Omental fat pad (tissue), 3 donors: ENCODE measurements at regions not wholly inside any gene's neighbourhood (a gene's known extent, or its start where the extent isn't known, plus 50 kb on each side); places are given as distances from the start of the nearest gene placed in this dataset.
A peak's percentile ranks its signal among the peaks of the same experiment; 100 is the strongest.

ENCODE experiments used
- ATAC-seq: fragments of 150-250 bp; one replicate; pipeline ENCODE4 v1.9.1; 2016; ENCODE audit warnings: mild to moderate bottlenecking, moderate library complexity; ENCODE audit not compliant: low FRiP score
- DNase-seq: peaks from one replicate; pipeline ENCODE4 v3.0.0-alpha.2; 2019; ENCODE audit warnings: low spot score
- CTCF ChIP-seq, 3 donors: fragments of 450-650 bp; IDR thresholded peaks; one replicate each; pipeline ENCODE4 v1.5.1; 2016 to 2017; ENCODE audit warnings: antibody characterized with exemption in 3 of 3, mild to moderate bottlenecking in 3 of 3, moderate library complexity in 2 of 3

DNA sequence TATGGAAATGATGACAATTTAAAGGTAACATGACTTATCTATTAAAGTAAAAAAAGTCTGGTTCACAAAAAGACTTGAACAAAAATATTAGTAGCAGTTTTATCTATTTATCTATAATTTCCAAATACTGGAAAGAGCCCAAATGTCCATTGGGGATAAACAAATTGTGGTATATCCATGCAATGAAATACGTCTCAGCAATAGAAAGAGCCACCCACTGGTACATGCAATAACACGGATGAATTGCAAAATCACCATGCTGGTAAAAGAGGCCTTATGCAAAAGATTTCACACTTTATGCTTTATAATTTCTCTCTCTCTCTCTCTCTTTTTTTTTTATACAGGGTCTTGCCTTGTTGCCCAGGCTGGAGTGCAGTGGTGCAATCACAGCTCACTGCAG is 91.4 kb upstream of the ASAP2 start:
- ATAC-seq (no peak), DNase-seq (no peak)
- TF ChIP-seq CTCF (IDR thresholded peaks at IDR 0.05): no peak

GRCh38 chr2:9114458-9114857 is 92.2 kb upstream of the ASAP2 start:
- ATAC-seq (no peak), DNase-seq (no peak)
- TF ChIP-seq CTCF (IDR thresholded peaks at IDR 0.05): no peak

DNA sequence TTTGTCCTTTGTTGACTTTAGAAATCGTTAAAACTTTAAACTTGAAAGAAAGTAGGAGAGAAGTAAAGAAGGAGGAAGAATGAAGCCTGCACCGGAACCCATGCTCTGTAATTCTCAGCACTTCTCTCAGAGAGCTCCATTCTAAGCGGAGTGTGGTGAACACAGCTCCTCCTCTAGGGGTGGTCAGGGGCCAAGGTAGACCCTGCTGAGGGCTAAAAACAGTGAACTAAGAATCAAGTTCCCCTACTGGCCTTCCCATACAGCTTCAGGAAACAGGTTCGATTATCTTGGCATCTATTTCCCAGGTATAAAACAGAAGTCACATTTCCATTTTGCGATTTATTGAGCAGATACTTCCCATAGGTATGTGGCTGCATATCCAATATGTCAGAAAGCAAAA is 92.7 kb upstream of the ASAP2 start:
- DNase-seq (no peak), ATAC-seq (no peak)
- TF ChIP-seq CTCF (IDR thresholded peaks at IDR 0.05): no peak

GRCh38 chr2:9113262-9113661 is 93.3 kb upstream of the ASAP2 start:
- no peak for TF ChIP-seq CTCF (IDR thresholded peaks at IDR 0.05)
- ATAC-seq (no peak), DNase-seq (no peak)

GRCh38 chr2:9112079-9112721 is 94.4 kb upstream of the ASAP2 start:
- no peak for TF ChIP-seq CTCF (IDR thresholded peaks at IDR 0.05)
- DNase-seq (peak; percentile 52), ATAC-seq (peak; percentile 97)

DNA sequence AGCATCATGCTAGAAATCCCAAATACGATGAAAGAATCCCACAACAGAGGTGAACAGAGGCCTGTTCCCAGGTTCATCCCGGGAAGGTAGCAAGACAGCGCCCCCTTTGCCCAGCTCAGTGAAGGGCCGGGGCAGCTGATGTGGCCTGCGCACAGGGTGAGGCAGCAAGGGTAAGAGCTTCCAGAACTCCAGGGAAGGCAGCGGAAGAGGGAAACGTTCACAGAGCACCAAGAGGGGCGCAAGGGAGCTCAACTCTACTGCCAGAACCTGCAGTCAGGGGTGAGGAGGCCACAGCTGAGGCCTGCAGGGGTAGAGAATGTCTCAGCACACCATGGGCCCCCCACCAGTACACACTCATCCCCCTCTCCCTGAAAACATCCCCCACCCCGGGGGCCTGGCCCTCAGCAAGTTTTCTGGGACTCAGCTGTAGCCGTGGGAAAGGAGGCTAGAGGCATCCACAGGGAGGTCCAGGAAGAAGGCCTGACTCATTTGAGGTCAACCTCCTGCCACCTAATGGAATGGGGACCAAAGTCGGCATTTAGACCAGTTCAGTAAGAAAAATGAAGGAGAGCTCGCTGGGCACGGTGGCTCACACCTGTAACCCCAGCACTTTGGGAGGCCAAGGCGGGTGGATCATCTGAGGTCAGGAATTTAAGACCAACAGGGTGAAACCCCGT is 95.6 kb upstream of the ASAP2 start:
- ATAC-seq (no peak), DNase-seq (no peak)
- no peak for TF ChIP-seq CTCF (IDR thresholded peaks at IDR 0.05)

DNA sequence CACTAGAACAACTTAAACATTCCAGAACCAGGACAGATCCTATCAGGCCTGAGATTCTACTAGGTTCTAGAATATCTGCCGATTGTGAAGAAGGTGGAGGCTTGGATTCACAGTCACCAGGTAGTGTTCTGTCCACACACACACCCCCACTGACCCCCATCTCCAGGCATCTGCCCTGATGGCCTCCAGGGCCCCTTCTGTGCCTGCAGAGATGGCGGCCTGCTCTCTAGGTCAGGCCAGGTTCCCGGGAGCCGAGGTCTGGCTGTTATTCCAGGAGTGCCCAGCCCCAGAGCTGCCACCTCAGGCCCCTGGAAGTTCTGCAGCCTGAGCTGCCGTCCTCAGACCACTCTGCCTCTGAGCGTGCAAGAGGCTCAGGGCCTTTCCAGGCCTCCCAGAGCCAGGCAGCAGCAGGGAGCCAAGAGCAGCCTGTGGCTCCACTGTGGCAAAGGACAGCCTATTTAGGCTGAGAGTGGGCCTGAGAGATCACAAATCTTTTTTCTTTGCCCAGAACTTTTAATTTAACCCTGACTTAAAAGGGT is 96.2 kb upstream of the ASAP2 start:
- no peak for ATAC-seq
- no peak for TF ChIP-seq CTCF (IDR thresholded peaks at IDR 0.05)
- no peak for DNase-seq
